Omental fat pad (tissue), 3 donors: ENCODE measurements at regions not wholly inside any gene's neighbourhood (a gene's known extent, or its start where the extent isn't known, plus 50 kb on each side); places are given as distances from the start of the nearest gene placed in this dataset.
"Not testable (repeated sequence)": the region's sequence is repeated elsewhere in the genome, so short reads cannot be mapped to it uniquely, and the experiment has no call there.

Experiments used
- ATAC-seq: fragments of 150-250 bp; one replicate; pipeline ENCODE4 v1.9.1; 2016; ENCODE audit warnings: mild to moderate bottlenecking, moderate library complexity; ENCODE audit not compliant: low FRiP score
- DNase-seq: peaks from one replicate; pipeline ENCODE4 v3.0.0-alpha.2; 2019; ENCODE audit warnings: low spot score
- CTCF ChIP-seq, 3 donors: fragments of 450-650 bp; IDR thresholded peaks; one replicate each; pipeline ENCODE4 v1.5.1; 2016 to 2017; ENCODE audit warnings: antibody characterized with exemption in 3 of 3, mild to moderate bottlenecking in 3 of 3, moderate library complexity in 2 of 3

GRCh38 chr4:159944477-159944876 lies 841.6 kb downstream of the RAPGEF2 start:
- no peak for ATAC-seq
- TF ChIP-seq CTCF (IDR thresholded peaks at IDR 0.05): no peak
- DNase-seq: no peak

- DNase-seq (no peak), ATAC-seq (no peak)
- no peak for TF ChIP-seq CTCF (IDR thresholded peaks at IDR 0.05)
These were observed 844.2 kb downstream of the RAPGEF2 start for GRCh38 chr4:159946983-159947615.

- ATAC-seq: no peak
- TF ChIP-seq CTCF (IDR thresholded peaks at IDR 0.05): no peak
- DNase-seq: no peak
These were observed 847.8 kb downstream of the RAPGEF2 start for GRCh38 chr4:159950707-159951106.

GRCh38 chr4:159966746-159967145 lies 863.9 kb downstream of the RAPGEF2 start:
- DNase-seq (no peak), ATAC-seq (no peak)
- no peak for TF ChIP-seq CTCF (IDR thresholded peaks at IDR 0.05)

GRCh38 chr4:159976871-159977482 lies 874.1 kb downstream of the RAPGEF2 start:
- ATAC-seq, DNase-seq: not testable (repeated sequence)

- DNase-seq: no peak
- TF ChIP-seq CTCF (IDR thresholded peaks at IDR 0.05): no peak
- no peak for ATAC-seq
These were observed 875.2 kb downstream of the RAPGEF2 start for GRCh38 chr4:159977907-159978617.

GRCh38 chr4:159979351-159979750 lies 876.5 kb downstream of the RAPGEF2 start:
- ATAC-seq (no peak), DNase-seq (no peak)
- TF ChIP-seq CTCF (IDR thresholded peaks at IDR 0.05): no peak
